RCC 7860 (cell line): ENCODE measurements at regions not wholly inside any gene's neighbourhood (a gene's known extent, or its start where the extent isn't known, plus 50 kb on each side); places are given as distances from the start of the nearest gene placed in this dataset.
A peak's percentile ranks its signal among the peaks of the same experiment; 100 is the strongest.

ENCODE experiments used
- DNase-seq: peaks from one replicate; pipeline ENCODE4 v3.0.0-alpha.2; 2015; ENCODE audit warnings: low spot score
- FAIRE-seq: peaks from 2 replicates; lab custom pipeline; 2012; peaks lifted over from hg19 to GRCh38; lab: Jason Lieb, UNC

DNA sequence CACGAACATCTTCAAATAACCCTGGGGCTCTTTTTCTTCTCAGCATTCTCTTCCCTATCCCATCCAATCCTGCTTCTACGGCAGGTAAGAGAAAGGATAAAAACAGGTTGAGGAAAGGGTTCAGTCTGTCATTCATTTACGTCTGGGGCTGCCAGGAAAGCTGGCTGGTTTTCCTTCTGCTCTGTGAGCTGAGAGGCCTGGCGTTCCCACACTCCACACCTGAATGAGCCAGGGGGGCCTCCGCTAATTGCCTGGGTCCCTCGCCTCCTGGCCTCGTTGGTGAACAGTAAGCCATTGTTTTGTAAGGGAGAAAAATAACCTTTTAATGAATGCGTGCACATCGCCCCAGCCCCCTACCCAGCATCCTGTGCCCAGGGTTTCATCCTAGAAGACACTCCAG lies 70.8 kb upstream of the SIM2 start:
- FAIRE-seq: no peak
- DNase-seq: no peak

DNA sequence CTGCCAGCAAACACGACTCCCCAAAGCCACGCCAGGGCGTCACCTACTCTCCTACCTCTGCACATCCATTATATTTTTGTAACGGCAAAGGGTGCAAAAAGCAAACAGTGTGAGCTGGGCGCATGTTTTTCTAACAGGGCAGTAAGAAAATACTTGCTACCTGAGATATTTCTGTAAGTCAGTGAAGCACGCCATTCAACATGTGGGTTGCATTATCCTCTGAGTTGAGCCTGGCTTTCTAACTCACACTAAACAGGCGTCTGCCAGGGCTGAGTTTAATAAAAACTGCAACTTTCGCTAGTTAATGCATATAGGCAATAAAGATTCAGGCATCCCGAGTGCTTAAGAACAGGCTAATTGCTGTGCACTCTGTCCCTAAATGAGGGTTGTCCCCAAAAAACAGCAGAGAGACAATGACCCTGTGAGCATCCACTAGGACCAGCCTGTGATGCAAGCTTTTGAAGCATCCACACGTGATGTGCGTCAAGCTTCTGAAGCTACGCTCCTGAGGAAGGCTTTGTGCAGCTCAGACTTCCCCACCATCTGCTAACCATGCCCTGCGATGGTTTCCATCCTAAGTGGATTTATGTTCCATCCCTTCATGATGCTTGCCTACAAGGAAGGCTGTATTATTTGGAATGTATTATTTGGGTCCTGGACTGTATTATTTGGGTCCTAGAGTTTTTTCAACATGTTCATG lies 70.0 kb upstream of the SIM2 start:
- no peak for FAIRE-seq
- no peak for DNase-seq

DNA sequence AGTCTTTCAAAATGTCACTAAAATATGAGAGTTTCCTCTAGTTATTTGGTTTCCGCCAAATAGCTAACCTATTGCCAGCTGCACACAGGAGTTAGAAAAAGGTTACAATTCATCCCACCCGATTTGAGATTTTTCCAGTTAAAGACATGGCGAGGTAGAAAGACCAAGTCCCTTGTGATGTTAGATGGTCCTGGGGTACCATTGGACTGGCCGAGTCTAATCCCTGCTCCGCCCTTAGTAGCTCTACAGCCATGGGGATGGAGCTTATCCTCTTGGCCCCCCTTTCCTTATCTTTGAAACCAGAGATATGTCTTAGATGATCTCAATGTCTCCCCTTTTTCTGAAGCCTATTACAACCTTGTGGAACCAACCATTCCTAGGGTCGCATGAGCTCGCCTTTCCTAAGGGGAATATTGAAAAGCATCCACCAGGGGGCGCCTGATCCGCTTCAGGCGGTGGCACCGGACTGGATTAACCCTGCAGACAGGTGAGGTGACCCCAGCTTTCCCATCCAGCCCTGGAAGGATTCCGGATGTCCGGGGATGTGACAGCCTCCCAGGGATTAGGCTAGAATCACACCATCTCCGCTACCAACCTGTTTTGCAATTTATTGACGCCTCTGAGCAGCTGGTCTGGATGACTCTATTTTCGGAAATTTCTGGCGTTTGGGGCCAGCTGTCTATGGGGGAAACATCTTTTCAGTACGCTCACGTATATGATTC lies 68.3 kb upstream of the SIM2 start:
- FAIRE-seq (no peak), DNase-seq (peak; percentile 23)

DNA sequence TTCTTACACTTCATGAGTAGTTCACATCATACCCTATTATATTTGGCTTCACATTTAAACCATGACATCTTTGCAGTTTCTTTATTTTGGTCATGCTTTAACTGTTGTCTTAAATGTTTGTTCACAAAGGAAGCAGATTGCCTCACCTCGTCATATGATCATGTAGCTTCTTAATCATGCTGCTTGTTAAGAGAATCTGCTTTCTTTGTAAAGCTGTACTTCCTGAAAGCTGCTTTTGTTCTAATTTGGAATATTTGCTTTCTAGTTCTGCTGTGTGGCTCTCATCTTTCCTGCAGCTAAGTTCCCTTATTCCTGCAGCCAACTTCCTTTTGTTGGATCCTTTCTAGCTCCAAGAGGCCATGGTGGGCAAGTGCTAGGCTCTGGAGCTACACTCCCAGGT lies 62.9 kb upstream of the SIM2 start:
- DNase-seq: no peak
- FAIRE-seq: no peak

DNA sequence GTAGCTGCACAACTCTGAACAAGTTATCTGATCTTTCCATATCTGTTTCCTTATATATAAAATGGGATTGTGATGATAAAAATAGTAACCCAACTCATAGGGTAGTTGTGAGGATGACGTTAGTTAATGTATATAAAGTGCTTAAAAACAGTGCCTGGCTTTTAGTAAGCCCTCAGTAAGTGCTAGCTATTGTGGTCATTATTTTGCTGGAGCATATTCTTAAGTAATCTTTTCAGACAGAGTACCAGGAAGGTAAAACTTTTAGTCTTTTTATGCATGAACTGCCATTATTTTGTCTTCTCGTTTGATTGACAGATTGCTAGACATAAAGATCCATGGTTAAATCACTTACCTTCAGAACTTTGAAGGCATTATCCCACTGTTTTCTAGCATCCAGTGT lies 62.5 kb upstream of the SIM2 start:
- no peak for DNase-seq

DNA sequence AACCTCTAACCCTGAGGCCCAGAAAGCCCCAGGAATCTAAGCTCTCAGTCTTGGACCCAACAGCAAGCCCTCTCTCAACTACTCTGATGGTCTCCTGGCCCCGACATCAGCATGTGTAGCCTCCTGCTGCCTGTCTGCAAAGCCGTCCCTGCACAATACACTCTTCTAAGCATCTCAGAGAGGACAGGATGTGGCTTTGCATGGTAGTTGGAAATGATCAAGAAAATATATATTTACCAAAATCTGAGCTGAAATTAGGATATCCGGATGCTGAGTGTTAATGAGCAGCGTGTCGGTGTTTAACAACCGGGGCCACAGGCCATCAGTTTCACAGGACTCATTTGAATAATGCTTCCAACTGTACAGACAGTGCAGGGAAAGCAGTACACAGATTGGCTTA lies 59.1 kb upstream of the SIM2 start:
- no peak for FAIRE-seq
- DNase-seq: no peak

More for the DNA sequence above, 62.5 kb upstream of the SIM2 start:
- no peak for FAIRE-seq

DNA sequence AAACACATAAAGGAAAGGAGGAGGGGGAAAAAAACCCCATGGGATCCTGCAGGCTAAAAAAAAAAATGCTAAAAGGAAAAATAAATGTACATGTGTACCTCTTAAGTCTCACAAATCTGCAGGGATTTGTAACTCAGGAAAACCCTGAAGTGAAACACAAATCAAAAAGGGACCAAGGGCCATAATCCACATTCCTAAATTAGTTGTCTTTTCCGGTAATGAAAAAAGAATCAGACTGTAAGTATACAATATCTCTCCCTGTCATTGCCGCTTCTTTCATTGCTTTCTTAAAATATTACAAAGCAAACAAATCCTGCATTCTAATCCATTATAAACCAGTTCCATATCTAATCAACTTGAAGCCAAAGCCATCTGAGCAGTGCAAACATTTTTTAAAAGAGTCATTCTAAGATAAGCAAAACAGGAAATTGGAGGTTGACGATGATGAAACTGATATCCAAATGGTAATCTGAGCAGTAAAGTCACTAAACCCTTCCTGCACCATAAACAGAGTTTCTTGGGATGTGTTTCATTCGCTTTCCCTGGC lies 58.7 kb upstream of the SIM2 start:
- DNase-seq (no peak), FAIRE-seq (no peak)

DNA sequence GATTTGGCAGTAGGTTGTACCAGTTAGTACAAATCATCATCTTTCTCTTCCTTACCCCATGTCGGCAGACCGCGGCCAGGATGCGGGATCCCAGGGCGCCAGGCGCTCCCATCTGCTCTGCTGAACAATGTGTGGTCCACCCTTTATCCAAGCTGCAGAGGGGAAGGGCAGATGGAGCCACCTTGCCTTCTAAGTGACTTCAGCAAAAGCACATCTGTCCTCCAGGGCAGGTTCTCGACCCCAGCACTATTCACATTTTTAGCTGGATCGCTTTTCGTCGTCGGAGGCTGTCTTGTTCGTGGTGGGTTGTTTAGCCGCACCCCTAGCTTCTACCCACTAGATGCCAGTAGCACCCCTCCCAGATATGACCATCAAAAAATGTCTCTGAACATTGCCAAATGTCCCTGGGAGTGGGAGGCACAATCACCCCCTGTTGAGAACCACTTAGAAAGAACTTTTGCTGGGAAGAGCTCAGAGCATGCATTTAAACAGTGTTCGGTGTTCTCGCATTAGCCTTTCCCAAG lies 58.1 kb upstream of the SIM2 start:
- FAIRE-seq: no peak
- no peak for DNase-seq

DNA sequence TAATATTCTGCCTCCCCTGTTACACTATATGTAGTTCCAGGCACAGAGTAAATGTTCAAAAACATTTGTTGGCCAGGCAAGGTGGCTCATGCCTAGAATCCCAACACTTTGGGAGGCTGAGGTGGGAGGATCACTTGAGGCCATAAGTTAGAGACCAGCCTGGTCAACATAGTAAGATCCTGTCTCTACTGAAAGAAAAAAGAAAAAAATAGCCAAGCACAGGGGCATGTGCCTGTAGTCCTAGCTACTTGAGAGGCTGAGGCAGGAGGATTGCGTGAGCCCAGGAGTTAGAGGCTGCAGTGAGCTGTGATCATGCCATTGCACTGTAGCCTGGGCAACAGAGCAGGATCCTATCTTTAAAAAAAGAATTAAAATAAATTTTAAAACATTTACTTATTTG lies 57.6 kb upstream of the SIM2 start:
- FAIRE-seq (no peak), DNase-seq (no peak)

DNA sequence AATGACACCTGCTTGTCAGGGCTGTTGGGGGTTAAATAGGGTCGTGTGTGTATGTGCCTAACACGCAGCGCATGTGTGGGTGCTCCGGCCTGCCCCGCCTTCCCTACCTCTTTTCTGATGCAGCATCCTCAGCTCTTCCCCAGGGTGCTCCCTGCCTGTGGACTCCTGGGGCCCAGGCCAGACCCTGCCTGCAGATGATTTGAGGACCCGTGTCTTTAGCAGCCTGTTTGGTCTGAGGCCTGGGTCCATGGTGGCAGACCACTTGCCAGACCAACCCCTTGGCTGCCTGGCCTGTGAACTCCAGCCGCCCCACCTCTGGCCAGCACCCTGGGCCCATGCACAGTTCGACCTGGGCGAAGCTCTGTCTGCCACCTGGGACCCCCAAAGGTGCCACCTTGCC lies 57.0 kb upstream of the SIM2 start:
- no peak for DNase-seq
- FAIRE-seq: no peak

DNA sequence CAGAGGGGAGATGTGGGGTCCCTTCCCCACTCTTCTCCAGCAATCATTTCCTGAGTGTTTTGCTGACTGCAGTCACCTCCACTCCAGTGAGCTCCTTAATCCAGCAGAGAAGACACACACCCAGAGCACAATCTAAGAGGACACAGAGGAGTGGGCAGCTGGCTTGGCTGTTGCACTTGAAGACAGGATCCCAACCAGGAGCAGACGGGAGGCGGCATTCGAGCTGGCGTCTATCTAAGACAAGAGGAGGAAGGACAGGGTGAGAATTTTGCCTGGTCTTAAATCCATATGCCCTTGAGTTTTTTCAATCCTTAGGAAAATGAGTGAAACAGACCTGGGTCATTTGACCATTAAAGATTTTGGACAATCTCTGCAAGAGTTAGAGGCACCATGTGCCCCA lies 56.1 kb upstream of the SIM2 start:
- no peak for DNase-seq
- no peak for FAIRE-seq

DNA sequence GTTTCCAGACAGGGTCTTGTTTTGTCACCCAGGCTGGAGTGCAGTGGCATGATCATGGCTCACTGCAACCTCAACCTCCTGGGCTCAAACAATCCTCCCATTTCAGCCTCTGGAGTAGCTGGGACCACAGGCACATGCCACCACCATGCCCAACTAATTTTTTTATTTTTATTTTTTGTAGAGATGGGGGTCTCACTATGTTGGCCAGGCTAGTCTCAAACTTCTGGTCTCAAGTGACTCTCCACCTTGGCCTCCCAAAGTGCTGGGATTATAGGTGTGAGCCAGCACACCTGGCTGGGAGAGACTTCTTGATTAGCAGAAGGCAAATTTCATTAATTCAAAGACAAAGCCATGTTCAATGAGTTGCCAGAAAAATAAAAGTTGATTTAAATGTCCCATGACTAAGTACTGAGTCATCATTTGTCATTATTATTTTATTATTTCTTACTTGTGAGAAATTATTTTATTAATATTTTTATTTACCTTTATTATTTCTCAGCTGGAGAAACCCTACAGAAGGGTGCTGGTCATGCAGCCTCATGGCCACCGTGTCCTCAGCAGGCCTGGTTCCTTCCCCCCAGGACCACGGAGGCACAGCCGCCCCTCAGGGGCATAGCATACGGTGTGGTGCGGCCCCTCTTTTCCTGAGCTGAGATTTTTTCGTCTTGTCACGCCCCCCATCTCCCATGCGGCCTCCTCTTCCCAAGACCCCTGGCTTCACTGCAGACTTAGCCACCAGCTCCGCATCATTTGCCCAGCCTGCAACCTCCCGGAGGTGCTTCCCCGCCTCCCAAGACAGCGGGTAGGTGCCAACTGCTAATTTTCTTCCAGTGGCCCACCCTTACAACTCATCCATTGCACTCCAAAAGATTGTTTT lies 55.3 kb upstream of the SIM2 start:
- FAIRE-seq (no peak), DNase-seq (no peak)

DNA sequence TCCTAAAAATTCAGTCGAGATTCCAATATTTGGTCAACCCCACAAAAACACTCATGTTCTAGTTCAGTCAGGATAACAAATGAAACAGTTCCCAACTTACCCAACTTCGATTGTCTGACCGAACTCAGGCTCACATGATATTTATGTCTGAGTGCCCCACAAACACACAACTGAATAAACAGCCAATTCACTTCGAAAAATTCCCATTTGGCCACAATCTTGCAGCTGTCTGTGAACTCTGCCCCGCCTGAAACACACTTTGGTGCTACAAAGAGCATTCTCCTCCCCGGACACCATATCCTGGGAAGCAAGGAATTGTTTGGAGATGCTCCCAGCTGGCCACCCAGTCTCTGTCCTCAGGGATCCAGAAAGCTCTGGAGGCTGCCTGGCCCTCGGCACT lies 52.9 kb upstream of the SIM2 start:
- DNase-seq: no peak
- FAIRE-seq: no peak

DNA sequence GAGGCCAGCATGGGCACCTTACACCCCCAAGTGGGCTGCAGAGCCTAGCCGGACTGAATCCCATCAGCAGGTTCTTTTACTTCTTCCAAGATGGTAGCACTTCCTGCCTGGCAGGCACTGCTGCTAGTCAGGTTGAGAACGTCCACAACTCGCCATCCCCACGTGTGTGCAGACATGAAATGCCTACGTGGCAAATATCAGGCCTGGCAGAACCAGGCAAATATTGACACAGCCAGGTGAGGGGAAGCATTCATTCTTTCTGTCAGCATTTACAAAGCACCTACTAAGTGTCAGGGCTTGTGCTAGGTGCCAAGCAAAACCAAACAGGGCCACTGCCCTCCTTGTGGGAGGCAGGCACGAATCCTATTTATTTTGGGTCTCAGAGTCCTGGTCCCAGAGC lies 52.3 kb upstream of the SIM2 start:
- FAIRE-seq: no peak
- DNase-seq: no peak

DNA sequence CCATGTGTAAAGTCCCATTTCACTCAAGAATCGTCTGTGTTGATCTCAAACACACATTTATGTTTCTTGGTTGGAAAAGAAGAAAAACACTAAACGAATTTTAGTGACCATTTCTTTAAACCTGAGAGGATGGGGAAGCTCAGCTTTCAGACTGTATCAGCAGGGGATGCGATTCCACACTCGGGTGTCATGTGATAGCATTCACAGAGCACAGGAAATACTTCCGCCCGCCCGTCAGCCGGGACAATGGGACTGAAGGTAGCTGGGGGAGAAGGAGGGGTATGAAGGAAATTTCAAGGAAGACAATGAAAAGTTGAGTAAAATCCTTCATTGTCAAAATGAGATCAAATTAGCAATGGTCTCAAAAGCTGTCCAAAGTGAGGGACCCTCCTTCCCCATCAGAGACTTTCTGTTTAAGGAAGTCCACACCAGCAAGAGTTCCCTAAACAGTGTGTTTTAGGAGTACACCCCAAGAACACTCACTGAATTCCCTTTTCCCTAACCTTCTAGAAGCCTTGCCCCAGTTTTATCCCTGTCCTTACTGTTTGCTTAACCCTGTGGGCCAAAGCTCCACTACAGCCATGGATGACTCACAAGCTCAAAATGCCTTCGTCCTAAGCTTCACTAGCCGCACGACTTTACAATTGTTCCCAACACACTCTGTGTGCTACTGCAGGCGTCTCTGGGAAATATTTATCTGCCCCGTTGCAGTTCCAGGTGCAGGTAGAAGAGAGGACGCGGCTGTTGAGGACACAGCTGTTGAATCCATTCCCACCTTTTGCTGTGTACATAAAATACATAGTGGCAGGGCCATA lies 51.4 kb upstream of the SIM2 start:
- DNase-seq (peak; percentile 62), FAIRE-seq (peak; percentile 68)
